GM12878 (cell line): ENCODE measurements at regions not wholly inside any gene's neighbourhood (a gene's known extent, or its start where the extent isn't known, plus 50 kb on each side); places are given as distances from the start of the nearest gene placed in this dataset.

Experiments used
- BACH1 ChIP-seq: fragments of 450-650 bp; IDR thresholded peaks from 2 replicates; pipeline ENCODE4 v1.6.1; 2017; ENCODE audit warnings: mild to moderate bottlenecking, borderline replicate concordance
- CTCF ChIP-seq, 3 experiments: IDR thresholded peaks in 2 of 3; conservative IDR thresholded peaks in 1 of 3; 2 replicates each; pipeline ENCODE4 v1.5.1; 2011; ENCODE audit warnings: low read depth in 3 of 3, low read length in 3 of 3, mild to moderate bottlenecking in 3 of 3, control low read depth in 2 of 3, moderate library complexity in 2 of 3, inconsistent platforms in 1 of 3, mixed read lengths in 1 of 3; ENCODE audit not compliant: control insufficient read depth in 2 of 3, insufficient read depth in 1 of 3; ENCODE audit errors: extremely low read depth in 1 of 3
- EP300 ChIP-seq, 2 experiments: fragments of 150-350 bp in 1 of 2; IDR thresholded peaks; 2 replicates each; pipeline ENCODE4 v1.6.1; 2011 to 2012; ENCODE audit warnings: low read depth in 2 of 2, low read length in 2 of 2, borderline replicate concordance in 1 of 2, improper control_type of control experiment in 1 of 2, inconsistent platforms in 1 of 2; ENCODE audit not compliant: control insufficient read depth in 1 of 2
- GATAD2B ChIP-seq: fragments of 450-650 bp; conservative IDR thresholded peaks from 2 replicates; pipeline ENCODE4 v1.6.1; 2017; ENCODE audit warnings: low read depth, mild to moderate bottlenecking, moderate library complexity
- POLR2A ChIP-seq: IDR thresholded peaks from 2 replicates; pipeline ENCODE4 v1.6.1; 2011; ENCODE audit warnings: low read depth, mild to moderate bottlenecking, low read length
- SIN3A ChIP-seq: IDR thresholded peaks from 2 replicates; pipeline ENCODE4 v1.6.1; 2012; ENCODE audit warnings: low read depth, low read length, improper control_type of control experiment

GRCh38 chr9:87180361-87180760, 233.1 kb upstream of the GAS1 start:
- TF ChIP-seq GATAD2B (no peak), CTCF (IDR thresholded peaks at IDR 0.05 in 2 of 3, conservative IDR thresholded peaks at IDR 0.05 in 1 of 3; ENCODE audit: control insufficient read depth in 2 of 3, extremely low read depth in 1 of 3, insufficient read depth in 1 of 3, low read depth in 3 of 3, low read length in 3 of 3) (no peak), EP300 (IDR thresholded peaks at IDR 0.05; ENCODE audit: borderline replicate concordance in 1 of 2, control insufficient read depth in 1 of 2, low read depth in 2 of 2, low read length in 2 of 2) (no peak), SIN3A (no peak), POLR2A (no peak), BACH1 (no peak)
